Testis (tissue), 2 donors: ENCODE measurements at regions not wholly inside any gene's neighbourhood (a gene's known extent, or its start where the extent isn't known, plus 50 kb on each side); places are given as distances from the start of the nearest gene placed in this dataset.

ENCODE experiments used
- CTCF ChIP-seq, 3 experiments: fragments of 450-650 bp in 2 of 3; fragments of 200-600 bp in 1 of 3; sonication (generic) in 1 of 3; IDR thresholded peaks; one replicate each; pipeline ENCODE4 v1.5.1; 2016 to 2019; ENCODE audit warnings: antibody characterized with exemption in 3 of 3, mild to moderate bottlenecking in 2 of 3, moderate library complexity in 1 of 3
- POLR2A ChIP-seq: fragments of 450-650 bp; IDR thresholded peaks from one replicate; pipeline ENCODE4 v1.6.1; 2017; ENCODE audit warnings: antibody characterized with exemption, mild to moderate bottlenecking, moderate library complexity

GRCh38 chr11:119983816-119984215 is 154.1 kb downstream of the TRIM29 start:
- TF ChIP-seq CTCF (IDR thresholded peaks at IDR 0.05) (no peak), POLR2A (no peak)
